HEK293T (cell line): ENCODE measurements at regions not wholly inside any gene's neighbourhood (a gene's known extent, or its start where the extent isn't known, plus 50 kb on each side); places are given as distances from the start of the nearest gene placed in this dataset.

Source experiments
- ARNT ChIP-seq: fragments of 450-650 bp; IDR thresholded peaks from 2 replicates; pipeline ENCODE4 v1.6.1; 2017; ENCODE audit warnings: mild to moderate bottlenecking
- BHLHE40 ChIP-seq: fragments of 450-650 bp; IDR thresholded peaks from 2 replicates; pipeline ENCODE4 v1.6.1; 2016; ENCODE audit warnings: mild to moderate bottlenecking, moderate library complexity, borderline replicate concordance
- ELF4 ChIP-seq: fragments of 450-650 bp; IDR thresholded peaks from 2 replicates; pipeline ENCODE4 v1.6.1; 2017; ENCODE audit warnings: antibody characterized with exemption
- FOXA1 ChIP-seq: fragments of 450-650 bp; IDR thresholded peaks from 2 replicates; pipeline ENCODE4 v1.6.1; 2016; ENCODE audit warnings: mild to moderate bottlenecking
- FOXK2 ChIP-seq: fragments of 450-650 bp; IDR thresholded peaks from 2 replicates; pipeline ENCODE4 v1.6.1; 2016; ENCODE audit warnings: mild to moderate bottlenecking
- FOXM1 ChIP-seq: fragments of 450-650 bp; IDR thresholded peaks from 2 replicates; pipeline ENCODE4 v1.6.1; 2017; ENCODE audit warnings: mild to moderate bottlenecking, borderline replicate concordance
- HDGF ChIP-seq: fragments of 450-650 bp; IDR thresholded peaks from 2 replicates; pipeline ENCODE4 v1.6.1; 2017; ENCODE audit warnings: antibody characterized with exemption, borderline replicate concordance
- L3MBTL2 ChIP-seq: fragments of 450-650 bp; conservative IDR thresholded peaks from 2 replicates; pipeline ENCODE4 v1.6.1; 2016; ENCODE audit warnings: mild to moderate bottlenecking
- LEF1 ChIP-seq: fragments of 450-650 bp; IDR thresholded peaks from 2 replicates; pipeline ENCODE4 v1.6.1; 2017; ENCODE audit warnings: mild to moderate bottlenecking, borderline replicate concordance
- PKNOX1 ChIP-seq: fragments of 450-650 bp; IDR thresholded peaks from 2 replicates; pipeline ENCODE4 v1.6.1; 2016
- SP1 ChIP-seq: fragments of 450-650 bp; IDR thresholded peaks from 2 replicates; pipeline ENCODE4 v1.6.1; 2017
- SUZ12 ChIP-seq: fragments of 450-650 bp; IDR thresholded peaks from 2 replicates; pipeline ENCODE4 v1.6.1; 2016; ENCODE audit warnings: mild to moderate bottlenecking
- TARDBP ChIP-seq: fragments of 450-650 bp; IDR thresholded peaks from 2 replicates; pipeline ENCODE4 v1.6.1; 2016
- ZNF384 ChIP-seq: fragments of 450-650 bp; IDR thresholded peaks from 2 replicates; pipeline ENCODE4 v1.6.1; 2016

GRCh38 chr12:71239731-71240130 lies 81.9 kb upstream of the TSPAN8 start:
- TF ChIP-seq TARDBP = no peak
- TF ChIP-seq BHLHE40 = no peak
- TF ChIP-seq SP1 = no peak
- TF ChIP-seq PKNOX1 = no peak
- no peak for TF ChIP-seq ARNT
- TF ChIP-seq SUZ12 = no peak
- no peak for TF ChIP-seq FOXA1
- no peak for TF ChIP-seq ELF4
- TF ChIP-seq LEF1 = no peak
- TF ChIP-seq HDGF = no peak
- no peak for TF ChIP-seq FOXM1
- no peak for TF ChIP-seq FOXK2
- TF ChIP-seq ZNF384 = no peak
- no peak for TF ChIP-seq L3MBTL2
